Liver (tissue), 8 donors: ENCODE measurements at regions not wholly inside any gene's neighbourhood (a gene's known extent, or its start where the extent isn't known, plus 50 kb on each side); places are given as distances from the start of the nearest gene placed in this dataset.

Source experiments
- DNase-seq: peaks from one replicate; pipeline ENCODE4 v3.0.0-alpha.2; 2017; ENCODE audit warnings: low spot score
- H3K27ac ChIP-seq, 2 donors: one replicate each; pipeline ENCODE4 v1.7.0; 2013; ENCODE audit warnings: inconsistent platforms in 2 of 2, low read length in 2 of 2, control low read depth in 1 of 2, low read depth in 1 of 2, mild to moderate bottlenecking in 1 of 2
- H3K27me3 ChIP-seq, 4 donors: one replicate each; pipeline versions ENCODE4 v1.6.1 to v1.7.0; 2013; ENCODE audit warnings: low read length in 3 of 4, inconsistent platforms in 1 of 4, mild to moderate bottlenecking in 1 of 4, moderate library complexity in 1 of 4; ENCODE audit not compliant: control insufficient read depth in 4 of 4, insufficient read depth in 4 of 4
- H3K36me3 ChIP-seq, 4 donors: one replicate each; pipeline versions ENCODE4 v1.6.1 to v1.7.0; 2013; ENCODE audit warnings: low read length in 3 of 4, mild to moderate bottlenecking in 3 of 4, low read depth in 1 of 4, moderate library complexity in 1 of 4; ENCODE audit not compliant: control insufficient read depth in 4 of 4, insufficient read depth in 3 of 4
- H3K4me1 ChIP-seq, 4 donors: one replicate each; pipeline versions ENCODE4 v1.6.1 to v1.7.0; 2013; ENCODE audit warnings: low read length in 3 of 4, mild to moderate bottlenecking in 3 of 4, moderate library complexity in 1 of 4; ENCODE audit not compliant: control insufficient read depth in 4 of 4, insufficient read depth in 4 of 4
- H3K4me3 ChIP-seq, 3 donors: one replicate each; pipeline versions ENCODE4 v1.6.1 to v1.7.0; 2013; ENCODE audit warnings: low read length in 3 of 3, control low read depth in 1 of 3, low read depth in 1 of 3, mild to moderate bottlenecking in 1 of 3
- H3K9ac ChIP-seq, 2 donors: one replicate each; pipeline ENCODE4 v1.7.0; 2013; ENCODE audit warnings: low read length in 2 of 2, mild to moderate bottlenecking in 2 of 2, moderate library complexity in 2 of 2, control low read depth in 1 of 2, low read depth in 1 of 2
- H3K9me3 ChIP-seq, 4 donors: one replicate each; pipeline versions ENCODE4 v1.6.1 to v1.7.0; 2013; ENCODE audit warnings: low read length in 3 of 4; ENCODE audit not compliant: control insufficient read depth in 4 of 4
- EGR1 ChIP-seq, 2 donors: IDR thresholded peaks; 2 replicates each; pipeline ENCODE4 v1.6.1; 2016 to 2018; ENCODE audit warnings: antibody characterized with exemption in 2 of 2, low read depth in 2 of 2
- FOXA1 ChIP-seq: IDR thresholded peaks from 2 replicates; pipeline ENCODE4 v1.6.1; 2016; ENCODE audit warnings: antibody characterized with exemption
- FOXA2 ChIP-seq: IDR thresholded peaks from 2 replicates; pipeline ENCODE4 v1.6.1; 2016; ENCODE audit warnings: antibody characterized with exemption
- GABPA ChIP-seq, 2 donors: IDR thresholded peaks in 1 of 2; conservative IDR thresholded peaks in 1 of 2; 2 replicates each; pipeline ENCODE4 v1.6.1; 2016; ENCODE audit warnings: antibody characterized with exemption in 2 of 2, mild to moderate bottlenecking in 1 of 2, moderate library complexity in 1 of 2
- HNF4A ChIP-seq, 2 donors: conservative IDR thresholded peaks; 2 replicates each; pipeline ENCODE4 v1.6.1; 2016; ENCODE audit warnings: antibody characterized with exemption in 2 of 2, mild to moderate bottlenecking in 2 of 2
- HNF4G ChIP-seq: IDR thresholded peaks from 2 replicates; pipeline ENCODE4 v1.6.1; 2016; ENCODE audit warnings: antibody characterized with exemption
- JUND ChIP-seq, 2 donors: IDR thresholded peaks; 2 replicates each; pipeline ENCODE4 v1.6.1; 2016; ENCODE audit warnings: antibody characterized with exemption in 2 of 2
- NR2F2 ChIP-seq: IDR thresholded peaks from 2 replicates; pipeline ENCODE4 v1.6.1; 2016; ENCODE audit warnings: antibody characterized with exemption
- RAD21 ChIP-seq, 2 donors: IDR thresholded peaks; 2 replicates each; pipeline ENCODE4 v1.6.1; 2016; ENCODE audit warnings: antibody characterized with exemption in 2 of 2, mild to moderate bottlenecking in 2 of 2
- RXRA ChIP-seq, 2 donors: IDR thresholded peaks; 2 replicates each; pipeline ENCODE4 v1.6.1; 2017 to 2018; ENCODE audit warnings: antibody characterized with exemption in 2 of 2, mild to moderate bottlenecking in 1 of 2
- SP1 ChIP-seq: IDR thresholded peaks from 2 replicates; pipeline ENCODE4 v1.6.1; 2018; ENCODE audit warnings: antibody characterized with exemption, mild to moderate bottlenecking
- TAF1 ChIP-seq: conservative IDR thresholded peaks from 2 replicates; pipeline ENCODE4 v1.6.1; 2016; ENCODE audit warnings: antibody characterized with exemption, mild to moderate bottlenecking
- YY1 ChIP-seq: IDR thresholded peaks from 2 replicates; pipeline ENCODE4 v1.6.1; 2016; ENCODE audit warnings: antibody characterized with exemption, mild to moderate bottlenecking
- WGBS: extraction: QIAGEN DNeasy Blood & Tissue Kit; methylation state at CpG from one replicate; pipeline ENCODE4 v1.1.7; 2013; 5-methylcytosine and 5-hydroxymethylcytosine counted together
- TF ChIP-seq, protein P1 (sequence below): fragments of 150-350 bp; IDR thresholded peaks from 2 replicates; pipeline ENCODE4 v1.5.1; 2017; ENCODE audit warnings: improper control_type of control experiment, low read depth, low read length; ENCODE audit not compliant: missing input control
- TF ChIP-seq, protein P2 (sequence below): IDR thresholded peaks from 2 replicates; pipeline ENCODE4 v1.6.1; 2016; ENCODE audit warnings: antibody characterized with exemption, mild to moderate bottlenecking
- TF ChIP-seq, protein P3 (sequence below): IDR thresholded peaks from 2 replicates; pipeline ENCODE4 v1.6.1; 2016; ENCODE audit warnings: antibody characterized with exemption
- TF ChIP-seq, protein P4 (sequence below): IDR thresholded peaks from 2 replicates; pipeline ENCODE4 v1.6.1; 2016; ENCODE audit warnings: antibody characterized with exemption
- TF ChIP-seq, protein P5 (sequence below): IDR thresholded peaks from 2 replicates; pipeline ENCODE4 v1.6.1; 2016; ENCODE audit warnings: antibody characterized with exemption
- donor health status: healthy.
- donor health status: healthy.
- donor health status: healthy.
- donor health status: healthy.
- donor health status: healthy.

DNA sequence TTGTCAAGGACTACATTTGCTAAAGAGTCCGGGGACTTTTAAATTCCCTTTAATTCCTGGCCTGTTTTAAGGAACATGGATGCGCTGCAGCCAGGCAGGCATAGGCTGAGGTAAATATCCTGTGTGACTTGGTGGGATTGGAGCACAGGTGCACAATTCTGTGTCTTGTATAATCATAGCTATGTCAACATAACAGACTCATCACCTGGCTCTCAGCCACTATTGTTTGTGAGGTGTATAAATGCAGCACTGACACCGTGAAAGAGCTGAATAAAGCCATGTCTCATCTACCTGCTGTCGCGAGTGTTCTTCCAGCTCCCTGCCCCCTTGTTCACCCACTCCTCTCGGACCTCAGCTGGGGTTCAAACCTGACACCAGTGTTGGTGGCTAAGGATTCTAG, 109.7 kb downstream of the MFSD1 start:
- H3K27ac ChIP-seq: no peak overlapping the region
- H3K36me3 ChIP-seq: no peaks in the 10 kb centered on the region
- 88% methylated on average over 6 of the region's 6 CpGs for WGBS
- H3K4me1 ChIP-seq: no peaks in the 10 kb centered on the region
- no peak overlapping the region for H3K9ac ChIP-seq
- H3K4me3 ChIP-seq: no peak overlapping the region
- no peaks in the 10 kb centered on the region for H3K27me3 ChIP-seq
- TF ChIP-seq FOXA2 (no peak), NR2F2 (no peak), HNF4A (conservative IDR thresholded peaks at IDR 0.05) (no peak), YY1 (no peak), GABPA (IDR thresholded peaks at IDR 0.05 in 1 of 2, conservative IDR thresholded peaks at IDR 0.05 in 1 of 2) (no peak), JUND (IDR thresholded peaks at IDR 0.05) (no peak), TAF1 (no peak), HNF4G (no peak), RAD21 (IDR thresholded peaks at IDR 0.05) (no peak), SP1 (no peak), FOXA1 (no peak), RXRA (IDR thresholded peaks at IDR 0.05) (no peak), EGR1 (IDR thresholded peaks at IDR 0.05; ENCODE audit: low read depth in 2 of 2) (no peak)
- TF ChIP-seq, protein P1, sequence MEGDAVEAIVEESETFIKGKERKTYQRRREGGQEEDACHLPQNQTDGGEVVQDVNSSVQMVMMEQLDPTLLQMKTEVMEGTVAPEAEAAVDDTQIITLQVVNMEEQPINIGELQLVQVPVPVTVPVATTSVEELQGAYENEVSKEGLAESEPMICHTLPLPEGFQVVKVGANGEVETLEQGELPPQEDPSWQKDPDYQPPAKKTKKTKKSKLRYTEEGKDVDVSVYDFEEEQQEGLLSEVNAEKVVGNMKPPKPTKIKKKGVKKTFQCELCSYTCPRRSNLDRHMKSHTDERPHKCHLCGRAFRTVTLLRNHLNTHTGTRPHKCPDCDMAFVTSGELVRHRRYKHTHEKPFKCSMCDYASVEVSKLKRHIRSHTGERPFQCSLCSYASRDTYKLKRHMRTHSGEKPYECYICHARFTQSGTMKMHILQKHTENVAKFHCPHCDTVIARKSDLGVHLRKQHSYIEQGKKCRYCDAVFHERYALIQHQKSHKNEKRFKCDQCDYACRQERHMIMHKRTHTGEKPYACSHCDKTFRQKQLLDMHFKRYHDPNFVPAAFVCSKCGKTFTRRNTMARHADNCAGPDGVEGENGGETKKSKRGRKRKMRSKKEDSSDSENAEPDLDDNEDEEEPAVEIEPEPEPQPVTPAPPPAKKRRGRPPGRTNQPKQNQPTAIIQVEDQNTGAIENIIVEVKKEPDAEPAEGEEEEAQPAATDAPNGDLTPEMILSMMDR: no peak
- TF ChIP-seq, protein P2, sequence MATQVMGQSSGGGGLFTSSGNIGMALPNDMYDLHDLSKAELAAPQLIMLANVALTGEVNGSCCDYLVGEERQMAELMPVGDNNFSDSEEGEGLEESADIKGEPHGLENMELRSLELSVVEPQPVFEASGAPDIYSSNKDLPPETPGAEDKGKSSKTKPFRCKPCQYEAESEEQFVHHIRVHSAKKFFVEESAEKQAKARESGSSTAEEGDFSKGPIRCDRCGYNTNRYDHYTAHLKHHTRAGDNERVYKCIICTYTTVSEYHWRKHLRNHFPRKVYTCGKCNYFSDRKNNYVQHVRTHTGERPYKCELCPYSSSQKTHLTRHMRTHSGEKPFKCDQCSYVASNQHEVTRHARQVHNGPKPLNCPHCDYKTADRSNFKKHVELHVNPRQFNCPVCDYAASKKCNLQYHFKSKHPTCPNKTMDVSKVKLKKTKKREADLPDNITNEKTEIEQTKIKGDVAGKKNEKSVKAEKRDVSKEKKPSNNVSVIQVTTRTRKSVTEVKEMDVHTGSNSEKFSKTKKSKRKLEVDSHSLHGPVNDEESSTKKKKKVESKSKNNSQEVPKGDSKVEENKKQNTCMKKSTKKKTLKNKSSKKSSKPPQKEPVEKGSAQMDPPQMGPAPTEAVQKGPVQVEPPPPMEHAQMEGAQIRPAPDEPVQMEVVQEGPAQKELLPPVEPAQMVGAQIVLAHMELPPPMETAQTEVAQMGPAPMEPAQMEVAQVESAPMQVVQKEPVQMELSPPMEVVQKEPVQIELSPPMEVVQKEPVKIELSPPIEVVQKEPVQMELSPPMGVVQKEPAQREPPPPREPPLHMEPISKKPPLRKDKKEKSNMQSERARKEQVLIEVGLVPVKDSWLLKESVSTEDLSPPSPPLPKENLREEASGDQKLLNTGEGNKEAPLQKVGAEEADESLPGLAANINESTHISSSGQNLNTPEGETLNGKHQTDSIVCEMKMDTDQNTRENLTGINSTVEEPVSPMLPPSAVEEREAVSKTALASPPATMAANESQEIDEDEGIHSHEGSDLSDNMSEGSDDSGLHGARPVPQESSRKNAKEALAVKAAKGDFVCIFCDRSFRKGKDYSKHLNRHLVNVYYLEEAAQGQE: no peak
- TF ChIP-seq, protein P3, sequence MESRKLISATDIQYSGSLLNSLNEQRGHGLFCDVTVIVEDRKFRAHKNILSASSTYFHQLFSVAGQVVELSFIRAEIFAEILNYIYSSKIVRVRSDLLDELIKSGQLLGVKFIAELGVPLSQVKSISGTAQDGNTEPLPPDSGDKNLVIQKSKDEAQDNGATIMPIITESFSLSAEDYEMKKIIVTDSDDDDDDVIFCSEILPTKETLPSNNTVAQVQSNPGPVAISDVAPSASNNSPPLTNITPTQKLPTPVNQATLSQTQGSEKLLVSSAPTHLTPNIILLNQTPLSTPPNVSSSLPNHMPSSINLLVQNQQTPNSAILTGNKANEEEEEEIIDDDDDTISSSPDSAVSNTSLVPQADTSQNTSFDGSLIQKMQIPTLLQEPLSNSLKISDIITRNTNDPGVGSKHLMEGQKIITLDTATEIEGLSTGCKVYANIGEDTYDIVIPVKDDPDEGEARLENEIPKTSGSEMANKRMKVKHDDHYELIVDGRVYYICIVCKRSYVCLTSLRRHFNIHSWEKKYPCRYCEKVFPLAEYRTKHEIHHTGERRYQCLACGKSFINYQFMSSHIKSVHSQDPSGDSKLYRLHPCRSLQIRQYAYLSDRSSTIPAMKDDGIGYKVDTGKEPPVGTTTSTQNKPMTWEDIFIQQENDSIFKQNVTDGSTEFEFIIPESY: no peak
- TF ChIP-seq, protein P4, sequence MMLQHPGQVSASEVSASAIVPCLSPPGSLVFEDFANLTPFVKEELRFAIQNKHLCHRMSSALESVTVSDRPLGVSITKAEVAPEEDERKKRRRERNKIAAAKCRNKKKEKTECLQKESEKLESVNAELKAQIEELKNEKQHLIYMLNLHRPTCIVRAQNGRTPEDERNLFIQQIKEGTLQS: no peak
- TF ChIP-seq, protein P5, sequence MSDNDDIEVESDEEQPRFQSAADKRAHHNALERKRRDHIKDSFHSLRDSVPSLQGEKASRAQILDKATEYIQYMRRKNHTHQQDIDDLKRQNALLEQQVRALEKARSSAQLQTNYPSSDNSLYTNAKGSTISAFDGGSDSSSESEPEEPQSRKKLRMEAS: no peak
- DNase-seq: no peak
- H3K9me3 ChIP-seq: peaks cover 0 to 1% (median 0%) of the 10 kb centered on the region in 4 donors
